GM19455 (cell line): ENCODE measurements at regions not wholly inside any gene's neighbourhood (a gene's known extent, or its start where the extent isn't known, plus 50 kb on each side); places are given as distances from the start of the nearest gene placed in this dataset.
"Not testable (repeated sequence)": the region's sequence is repeated elsewhere in the genome, so short reads cannot be mapped to it uniquely, and the experiment has no call there.

Experiments
- ATAC-seq: cut with Tn5 transposase; IDR thresholded peaks from one replicate; pipeline ENCODE4 v1.9.1; 2021; ENCODE audit not compliant: unreplicated experiment

- ATAC-seq: no peak
Measured at GRCh38 chr13:68984688-68985319, 1122.8 kb upstream of the ATXN8OS start.

- ATAC-seq: no peak
Measured at GRCh38 chr13:68982961-68983619, 1124.5 kb upstream of the ATXN8OS start.

GRCh38 chr13:68976287-68976686 is 1131.3 kb upstream of the ATXN8OS start:
- no peak for ATAC-seq

- ATAC-seq: no peak
Measured at GRCh38 chr13:68970532-68970931, 1137.1 kb upstream of the ATXN8OS start.

GRCh38 chr13:68948586-68948985 is 1159.0 kb upstream of the ATXN8OS start:
- ATAC-seq: no peak

- ATAC-seq: no peak
Measured at GRCh38 chr13:68944272-68944671, 1163.4 kb upstream of the ATXN8OS start.

GRCh38 chr13:68940049-68940448 is 1167.6 kb upstream of the ATXN8OS start:
- no peak for ATAC-seq

- no peak for ATAC-seq
Measured at GRCh38 chr13:68938639-68939038, 1169.0 kb upstream of the ATXN8OS start.

- no peak for ATAC-seq
Measured at GRCh38 chr13:68929075-68929745, 1178.4 kb upstream of the ATXN8OS start.

- no peak for ATAC-seq
Measured at GRCh38 chr13:68927387-68928026, 1180.1 kb upstream of the ATXN8OS start.

- ATAC-seq: no peak
Measured at GRCh38 chr13:68923995-68924394, 1183.6 kb upstream of the ATXN8OS start.

- no peak for ATAC-seq
Measured at GRCh38 chr13:68908879-68909278, 1198.7 kb upstream of the ATXN8OS start.

- ATAC-seq: no peak
Measured at GRCh38 chr13:68905186-68905585, 1202.4 kb upstream of the ATXN8OS start.

- no peak for ATAC-seq
Measured at GRCh38 chr13:68897331-68897928, 1210.2 kb upstream of the ATXN8OS start.

- ATAC-seq: no peak
Measured at GRCh38 chr13:68895696-68896095, 1211.9 kb upstream of the ATXN8OS start.

- not testable (repeated sequence) for ATAC-seq
Measured at GRCh38 chr13:68893721-68894120, 1213.9 kb upstream of the ATXN8OS start.

- ATAC-seq: not testable (repeated sequence)
Measured at GRCh38 chr13:68892596-68892995, 1215.0 kb upstream of the ATXN8OS start.

GRCh38 chr13:68890101-68890500 is 1217.5 kb upstream of the ATXN8OS start:
- not testable (repeated sequence) for ATAC-seq

GRCh38 chr13:68888832-68889231 is 1218.8 kb upstream of the ATXN8OS start:
- no peak for ATAC-seq

- no peak for ATAC-seq
Measured at GRCh38 chr13:68872338-68872737, 1235.3 kb upstream of the ATXN8OS start.

GRCh38 chr13:68851026-68851425 is 1256.6 kb upstream of the ATXN8OS start:
- ATAC-seq: no peak
